H9 (cell line): ENCODE measurements at regions not wholly inside any gene's neighbourhood (a gene's known extent, or its start where the extent isn't known, plus 50 kb on each side); places are given as distances from the start of the nearest gene placed in this dataset.

ENCODE experiments used
- DNase-seq: peaks from one replicate; pipeline ENCODE4 v3.0.0-alpha.2; 2017
- H2AFZ ChIP-seq: one replicate; pipeline ENCODE4 v1.6.1; 2013; ENCODE audit warnings: mild to moderate bottlenecking, low read length, control low read depth, moderate library complexity
- H2AK5ac ChIP-seq: 2 replicates; pipeline ENCODE4 v1.6.1; 2013; ENCODE audit warnings: low read length, control low read depth, mixed read lengths; ENCODE audit not compliant: insufficient read length
- H2BK120ac ChIP-seq: one replicate; pipeline ENCODE4 v1.6.1; 2013; ENCODE audit warnings: low read depth, mild to moderate bottlenecking, low read length, control low read depth, inconsistent platforms; ENCODE audit not compliant: poor library complexity, severe bottlenecking
- H2BK12ac ChIP-seq: 2 replicates; pipeline ENCODE4 v1.6.1; 2013; ENCODE audit warnings: low read length, control low read depth, mixed read lengths, low read depth; ENCODE audit not compliant: insufficient read length
- H2BK15ac ChIP-seq: 2 replicates; pipeline ENCODE4 v1.6.1; 2013; ENCODE audit warnings: low read depth, low read length, control low read depth
- H2BK20ac ChIP-seq: one replicate; pipeline ENCODE4 v1.6.1; 2013; ENCODE audit warnings: low read depth, mild to moderate bottlenecking, low read length, control low read depth, inconsistent platforms; ENCODE audit not compliant: poor library complexity, severe bottlenecking
- H2BK5ac ChIP-seq: 2 replicates; pipeline ENCODE4 v1.6.1; 2013; ENCODE audit warnings: low read length, control low read depth, mixed read lengths; ENCODE audit not compliant: insufficient read length
- H3K14ac ChIP-seq: 2 replicates; pipeline ENCODE4 v1.6.1; 2013; ENCODE audit warnings: low read length, control low read depth; ENCODE audit not compliant: insufficient read depth
- H3K18ac ChIP-seq: 2 replicates; pipeline ENCODE4 v1.6.1; 2013; ENCODE audit warnings: low read depth, mild to moderate bottlenecking, mixed read lengths, low read length, control low read depth; ENCODE audit not compliant: insufficient read length
- H3K23ac ChIP-seq: 2 replicates; pipeline ENCODE4 v1.6.1; 2013; ENCODE audit warnings: low read length, control low read depth, mixed read lengths, low read depth; ENCODE audit not compliant: insufficient read length
- H3K23me2 ChIP-seq: 2 replicates; pipeline ENCODE4 v1.6.1; 2013; ENCODE audit warnings: low read depth, mild to moderate bottlenecking, mixed read lengths, low read length, control low read depth; ENCODE audit not compliant: insufficient read length, poor library complexity, severe bottlenecking
- H3K27ac ChIP-seq: 2 replicates; pipeline ENCODE4 v1.5.1; 2013; ENCODE audit warnings: low read length, control low read depth, mixed read lengths, low read depth; ENCODE audit not compliant: insufficient read length
- H3K27me3 ChIP-seq: 2 replicates; pipeline ENCODE4 v1.6.1; 2013; ENCODE audit warnings: low read length, control low read depth, inconsistent platforms; ENCODE audit not compliant: insufficient read depth
- H3K4ac ChIP-seq: 2 replicates; pipeline ENCODE4 v1.6.1; 2013; ENCODE audit warnings: low read depth, mild to moderate bottlenecking, control low read depth, inconsistent platforms, low read length, moderate library complexity
- H3K4me1 ChIP-seq: 2 replicates; pipeline ENCODE4 v1.6.1; 2013; ENCODE audit warnings: low read length, control low read depth, inconsistent platforms; ENCODE audit not compliant: insufficient read depth
- H3K4me2 ChIP-seq: 2 replicates; pipeline ENCODE4 v1.6.1; 2013; ENCODE audit warnings: low read length, control low read depth, mixed read lengths; ENCODE audit not compliant: insufficient read length, insufficient read depth
- H3K56ac ChIP-seq: 2 replicates; pipeline ENCODE4 v1.6.1; 2013; ENCODE audit warnings: low read depth, mild to moderate bottlenecking, mixed read lengths, low read length, control low read depth; ENCODE audit not compliant: insufficient read length
- H3K79me1 ChIP-seq: 2 replicates; pipeline ENCODE4 v1.6.1; 2013; ENCODE audit warnings: low read depth, mild to moderate bottlenecking, moderate library complexity, low read length, control low read depth, inconsistent platforms; ENCODE audit not compliant: insufficient read depth, poor library complexity, severe bottlenecking
- H3K79me2 ChIP-seq: 2 replicates; pipeline ENCODE4 v1.6.1; 2013; ENCODE audit warnings: low read length, control low read depth, inconsistent platforms; ENCODE audit not compliant: insufficient read depth
- H3K9ac ChIP-seq: 2 replicates; pipeline ENCODE4 v1.6.1; 2013; ENCODE audit warnings: low read length, control low read depth, mixed read lengths; ENCODE audit not compliant: insufficient read length; ENCODE audit errors: extremely low read depth
- H3K9me3 ChIP-seq: one replicate; pipeline ENCODE4 v1.6.1; 2013; ENCODE audit warnings: low read depth, low read length, inconsistent platforms; ENCODE audit not compliant: control insufficient read depth
- H3T11ph ChIP-seq: one replicate; pipeline ENCODE4 v1.6.1; 2013; ENCODE audit warnings: mild to moderate bottlenecking, low read length, control low read depth, inconsistent platforms
- H4K20me1 ChIP-seq: one replicate; pipeline ENCODE4 v1.6.1; 2013; ENCODE audit not compliant: control insufficient read depth, insufficient read length, insufficient read depth
- H4K5ac ChIP-seq: 2 replicates; pipeline ENCODE4 v1.6.1; 2013; ENCODE audit warnings: low read depth, mild to moderate bottlenecking, mixed read lengths, low read length, control low read depth; ENCODE audit not compliant: insufficient read length
- H4K8ac ChIP-seq: replicated peaks from 2 replicates; pipeline ENCODE4 v1.6.1; 2013; ENCODE audit warnings: low read length, control low read depth, mixed read lengths, low read depth; ENCODE audit not compliant: insufficient read length
- H4K91ac ChIP-seq: 2 replicates; pipeline ENCODE4 v1.6.1; 2013; ENCODE audit warnings: low read depth, mild to moderate bottlenecking, moderate library complexity, mixed read lengths, low read length, control low read depth; ENCODE audit not compliant: insufficient read length
- H3K27ac Mint-ChIP-seq, 3 experiments: 2 replicates in 2 of 3; 3 replicates in 1 of 3; pipeline ENCODE4 v1.8.0; 2020 to 2021; ENCODE audit warnings: mixed read lengths in 3 of 3, mild to moderate bottlenecking in 1 of 3, moderate library complexity in 1 of 3
- H3K27me3 Mint-ChIP-seq: 2 replicates; pipeline ENCODE4 v1.8.0; 2021; ENCODE audit warnings: low read depth, mild to moderate bottlenecking, moderate library complexity, mixed read lengths
- H3K36me3 Mint-ChIP-seq, 3 experiments: 2 replicates in 2 of 3; 3 replicates in 1 of 3; pipeline ENCODE4 v1.8.0; 2020 to 2021; ENCODE audit warnings: low read depth in 3 of 3, mixed read lengths in 3 of 3; ENCODE audit not compliant: insufficient read depth in 1 of 3
- H3K4me1 Mint-ChIP-seq, 2 experiments: 2 replicates each; pipeline ENCODE4 v1.8.0; 2020; ENCODE audit warnings: mixed read lengths in 2 of 2
- H3K4me3 Mint-ChIP-seq, 2 experiments: 2 replicates in 1 of 2; 3 replicates in 1 of 2; pipeline ENCODE4 v1.8.0; 2020 to 2021; ENCODE audit warnings: mild to moderate bottlenecking in 2 of 2, mixed read lengths in 2 of 2, moderate library complexity in 1 of 2
- H3K9me3 Mint-ChIP-seq, 2 experiments: 2 replicates in 1 of 2; 3 replicates in 1 of 2; pipeline ENCODE4 v1.8.0; 2020; ENCODE audit warnings: mild to moderate bottlenecking in 2 of 2, mixed read lengths in 2 of 2, moderate library complexity in 1 of 2
- CTCF ChIP-seq: fragments of 200-600 bp; sonication (generic); conservative IDR thresholded peaks from 3 replicates; pipeline ENCODE4 v1.8.0; 2021; ENCODE audit warnings: antibody characterized with exemption, mild to moderate bottlenecking
- WGBS: extraction: QIAGEN DNeasy Blood & Tissue Kit; methylation state at CpG from one replicate; pipeline ENCODE4 v1.1.7; 2013; ENCODE audit warnings: missing lambda C conversion rate, low lambda C conversion rate, mixed read lengths; ENCODE audit not compliant: insufficient read length; ENCODE audit errors: extremely low coverage; 5-methylcytosine and 5-hydroxymethylcytosine counted together

DNA sequence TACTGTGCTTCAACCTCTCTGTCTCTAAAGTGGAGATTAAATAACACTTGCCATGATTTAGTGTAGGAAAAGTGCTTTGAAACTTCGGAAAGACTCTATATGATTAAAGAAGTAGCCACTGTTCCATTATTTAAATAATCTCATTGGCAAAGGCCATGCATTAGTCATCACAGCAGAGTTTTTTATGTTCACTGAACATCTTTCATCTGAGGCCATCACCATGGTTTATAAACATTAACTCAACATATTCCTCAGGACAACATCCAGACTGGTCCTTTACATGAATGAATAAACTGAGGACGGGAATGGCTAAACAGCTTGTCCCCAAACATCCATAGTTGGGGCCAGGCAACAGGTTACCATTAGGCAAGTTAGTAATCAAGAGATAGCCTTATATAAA lies 124.6 kb upstream of the FRMD6 start:
- H3K27me3 Mint-ChIP-seq: no peaks in the 10 kb centered on the region
- no peaks in the 10 kb centered on the region for H3K79me1 ChIP-seq
- no peak overlapping the region for H2BK20ac ChIP-seq
- H3K9me3 Mint-ChIP-seq: no peaks in the 10 kb centered on the region
- no peak overlapping the region for H4K91ac ChIP-seq
- H3K4me3 Mint-ChIP-seq: no peak overlapping the region
- no peak overlapping the region for H3K4me2 ChIP-seq
- no peaks in the 10 kb centered on the region for H3K9me3 ChIP-seq
- no peak overlapping the region for H3K27ac Mint-ChIP-seq
- H3K4ac ChIP-seq: no peak overlapping the region
- no peaks in the 10 kb centered on the region for H3K36me3 Mint-ChIP-seq
- no peak overlapping the region for H2AFZ ChIP-seq
- no peaks in the 10 kb centered on the region for H3K4me1 ChIP-seq
- no peaks in the 10 kb centered on the region for H3K79me2 ChIP-seq
- no peaks in the 10 kb centered on the region for H3K27me3 ChIP-seq
- WGBS: no CpG with 5 or more reads among the region's 2 CpGs
- no peak overlapping the region for H2AK5ac ChIP-seq
- H3K56ac ChIP-seq: no peak overlapping the region
- H3K4me1 Mint-ChIP-seq: peaks cover 8 to 12% of the 10 kb centered on the region in 2 experiments
- DNase-seq: no peak
- no peak overlapping the region for H4K8ac ChIP-seq
- H3K14ac ChIP-seq: no peak overlapping the region
- no peak overlapping the region for H3K9ac ChIP-seq
- H2BK12ac ChIP-seq: no peak overlapping the region
- H3K23me2 ChIP-seq: no peaks in the 10 kb centered on the region
- H4K5ac ChIP-seq: no peak overlapping the region
- TF ChIP-seq CTCF: no peak
- no peaks in the 10 kb centered on the region for H4K20me1 ChIP-seq
- H3K18ac ChIP-seq: no peak overlapping the region
- no peak overlapping the region for H3T11ph ChIP-seq
- no peak overlapping the region for H2BK15ac ChIP-seq
- no peak overlapping the region for H2BK120ac ChIP-seq
- H3K27ac ChIP-seq: no peak overlapping the region
- H3K23ac ChIP-seq: no peak overlapping the region
- H2BK5ac ChIP-seq: no peak overlapping the region
